ENCODE measurements at regions not wholly inside any gene's neighbourhood (a gene's known extent, or its start where the extent isn't known, plus 50 kb on each side); places are given as distances from the start of the nearest gene placed in this dataset.

- no peak for TF ChIP-seq POLR2AphosphoS5 (IDR thresholded peaks at IDR 0.05)
- TF ChIP-seq POLR2A (IDR thresholded peaks at IDR 0.05), result no peak
These were observed 218.6 kb upstream of the ZFP64 start for GRCh38 chr20:52410182-52410647.

All from spleen (tissue), 3 donors.